GM18907 (cell line): ENCODE measurements at regions not wholly inside any gene's neighbourhood (a gene's known extent, or its start where the extent isn't known, plus 50 kb on each side); places are given as distances from the start of the nearest gene placed in this dataset.

ENCODE experiments used
- ATAC-seq: cut with Tn5 transposase; IDR thresholded peaks from one replicate; pipeline ENCODE4 v1.9.1; 2021; ENCODE audit warnings: mild to moderate bottlenecking, moderate library complexity; ENCODE audit not compliant: unreplicated experiment

DNA sequence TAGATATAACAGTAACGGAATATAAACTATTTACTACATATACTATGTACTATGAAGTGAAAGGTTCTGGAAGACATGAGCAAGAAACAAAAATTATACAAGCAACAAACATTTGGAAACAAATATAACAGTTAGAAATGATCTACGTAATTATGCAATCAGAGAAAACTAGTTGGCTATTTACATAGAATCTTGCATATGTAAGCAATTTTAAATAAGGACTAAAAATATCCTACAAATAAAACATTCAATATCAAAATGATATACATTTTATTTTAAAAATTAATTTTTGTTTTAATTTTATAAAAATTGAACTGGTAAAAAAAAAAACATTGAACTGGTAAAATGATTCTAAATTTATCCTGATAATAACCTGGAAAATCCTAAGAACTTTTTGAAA lies 642.5 kb upstream of the PCDH10 start:
- ATAC-seq = no peak

DNA sequence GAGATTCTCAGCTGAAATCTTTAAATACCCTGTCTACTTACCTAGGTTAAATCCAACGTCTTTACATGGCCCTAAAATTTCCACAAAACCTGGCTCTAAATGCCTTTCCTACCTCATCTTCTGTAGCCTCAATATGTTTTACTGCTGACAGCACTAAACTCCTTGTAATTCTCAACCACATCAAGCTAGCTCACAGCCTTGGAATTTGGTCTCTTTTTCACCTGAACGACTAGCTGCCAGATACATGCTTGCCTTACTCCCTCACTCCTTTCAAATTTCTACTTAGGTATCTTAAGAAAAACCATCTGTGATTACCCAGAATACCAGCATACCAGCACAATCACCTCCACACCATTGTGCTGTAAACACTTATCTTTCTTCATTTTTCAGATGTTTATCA lies 635.6 kb upstream of the PCDH10 start:
- no peak for ATAC-seq

DNA sequence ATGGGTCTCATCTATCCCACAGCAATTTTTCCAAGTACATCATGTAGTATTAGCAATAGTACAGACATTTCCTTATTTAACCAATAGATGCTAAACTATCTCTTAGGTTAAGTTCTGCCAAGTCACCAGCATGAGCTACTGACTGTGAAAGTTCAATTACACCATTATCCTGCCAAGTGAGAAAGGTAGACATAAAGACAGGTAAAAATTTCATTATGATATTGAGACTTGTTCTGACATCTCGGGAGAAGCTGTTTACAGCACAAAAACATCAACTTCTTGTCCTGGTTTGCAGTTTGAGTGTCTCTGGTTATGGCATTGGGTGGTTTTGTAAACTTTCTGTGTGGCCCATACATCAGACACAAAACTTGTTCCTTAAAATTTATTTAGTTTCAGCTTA lies 622.4 kb upstream of the PCDH10 start:
- ATAC-seq = no peak

DNA sequence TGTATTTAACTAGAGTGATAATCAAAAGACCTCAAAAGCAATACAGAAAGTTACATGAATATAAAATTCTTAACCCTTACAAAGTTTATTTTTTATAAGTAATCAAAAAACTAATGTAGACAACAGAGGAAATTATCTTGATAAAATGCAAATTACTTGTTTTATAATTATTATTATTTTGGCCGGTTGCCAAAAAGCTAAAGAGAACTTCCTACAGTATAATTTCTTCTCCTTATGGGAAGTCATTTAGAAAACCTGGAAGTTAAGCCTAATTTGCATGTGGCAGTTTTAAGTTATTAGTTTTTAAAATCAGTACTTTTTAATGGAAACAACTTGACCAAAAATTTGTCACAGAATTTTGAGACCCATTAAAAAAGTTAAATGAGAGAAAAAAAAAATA lies 621.3 kb upstream of the PCDH10 start:
- ATAC-seq = no peak

DNA sequence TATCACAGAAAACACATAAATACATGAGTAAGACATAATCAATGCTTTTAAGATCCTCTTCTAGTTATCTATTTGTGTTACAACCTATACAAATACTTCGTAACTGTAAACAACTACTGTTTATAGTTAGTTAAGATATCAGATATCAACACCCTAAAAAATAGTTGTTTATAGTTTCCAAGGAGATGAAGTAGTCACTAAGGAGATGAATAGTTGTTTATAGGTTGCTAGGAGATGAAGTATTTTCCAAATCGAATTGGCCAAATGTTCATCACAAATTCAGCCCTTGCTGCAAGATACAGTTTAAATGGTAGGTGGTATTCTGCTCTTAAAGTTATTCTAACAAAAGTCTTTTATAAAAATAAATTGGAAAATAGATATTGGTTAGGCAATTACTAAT lies 618.2 kb upstream of the PCDH10 start:
- ATAC-seq = no peak

- no peak for ATAC-seq
Measured at GRCh38 chr4:132540268-132540667, 608.8 kb upstream of the PCDH10 start.

GRCh38 chr4:132540797-132541196 lies 608.3 kb upstream of the PCDH10 start:
- ATAC-seq = no peak

- ATAC-seq = no peak
Measured at GRCh38 chr4:132542228-132542627, 606.9 kb upstream of the PCDH10 start.

DNA sequence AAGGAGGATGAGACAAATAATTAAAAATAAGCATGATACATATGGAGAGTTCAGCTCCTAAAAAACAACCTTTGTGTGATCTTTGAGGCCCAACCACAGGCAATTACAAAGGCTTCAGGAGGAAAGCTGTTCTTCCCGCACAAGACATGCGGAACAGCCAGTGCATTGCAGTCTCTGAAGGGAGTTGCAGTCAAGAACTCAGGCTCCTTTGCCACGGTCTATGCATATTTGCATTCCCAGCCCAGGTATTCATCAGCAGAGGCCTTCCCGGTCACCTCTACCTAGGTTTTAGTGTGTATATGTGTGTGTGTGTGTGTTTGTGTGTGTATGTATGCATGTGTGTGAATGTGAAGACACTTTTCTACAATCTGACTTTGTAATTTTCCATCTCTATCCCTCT lies 600.6 kb upstream of the PCDH10 start:
- ATAC-seq = no peak

DNA sequence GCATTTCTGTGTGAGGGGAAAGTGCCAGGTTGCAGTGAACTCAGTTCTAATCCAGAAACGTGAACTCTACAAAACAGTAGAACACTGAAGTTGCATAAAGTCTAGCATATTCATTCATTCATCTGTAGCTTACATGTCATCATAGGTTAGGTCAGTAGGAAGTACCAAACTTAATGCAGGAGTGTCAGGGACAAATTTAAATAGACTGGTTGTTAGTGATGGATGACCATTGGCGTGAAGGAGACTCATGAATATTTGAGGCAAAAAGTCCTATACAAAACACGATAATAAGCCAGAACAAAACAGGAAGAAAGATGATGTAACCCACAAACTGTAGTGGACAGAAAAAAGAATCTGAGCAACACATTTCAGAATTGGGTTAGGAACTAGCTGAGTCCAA lies 592.8 kb upstream of the PCDH10 start:
- ATAC-seq = no peak

DNA sequence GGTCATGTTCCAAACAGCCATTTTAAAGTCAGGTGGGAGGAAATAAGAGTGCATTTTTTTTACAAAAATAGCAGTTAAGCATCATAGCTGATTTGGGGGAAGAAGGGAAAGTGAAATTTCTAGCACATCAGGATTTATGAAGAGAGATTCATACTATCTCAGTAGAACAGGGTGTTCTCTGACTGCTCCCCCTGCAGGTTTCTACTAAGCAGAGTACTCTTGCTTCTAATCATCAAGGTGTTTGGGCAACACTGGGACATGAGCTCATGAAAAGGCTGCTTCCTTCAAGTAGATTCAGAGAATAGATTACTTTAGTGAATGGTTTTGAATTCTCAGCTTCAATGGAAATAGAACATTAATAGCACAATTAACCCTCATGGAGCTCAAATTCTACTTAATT lies 591.4 kb upstream of the PCDH10 start:
- ATAC-seq = no peak

GRCh38 chr4:132564920-132565319 lies 584.2 kb upstream of the PCDH10 start:
- no peak for ATAC-seq

GRCh38 chr4:132565542-132565941 lies 583.6 kb upstream of the PCDH10 start:
- no peak for ATAC-seq

DNA sequence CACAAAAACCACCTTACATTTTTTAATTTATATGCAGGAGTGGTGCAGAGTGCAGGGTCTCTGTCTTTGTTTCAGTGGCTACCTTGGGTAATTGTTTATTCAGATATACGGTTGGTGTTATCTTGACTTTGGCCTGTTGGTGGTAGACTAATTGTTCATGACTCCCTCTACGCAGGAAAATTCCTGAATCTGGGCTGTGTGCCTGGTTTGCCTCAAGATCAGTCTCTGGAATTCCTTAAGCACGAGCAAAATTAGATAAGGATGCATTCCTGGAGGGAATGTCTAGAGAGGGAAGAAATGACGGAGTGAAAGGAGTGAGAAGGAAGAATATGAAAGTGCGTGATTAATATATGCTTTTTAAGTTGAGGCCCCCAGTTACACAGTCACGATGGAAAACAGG lies 576.9 kb upstream of the PCDH10 start:
- ATAC-seq = no peak

GRCh38 chr4:132587626-132588025 lies 561.5 kb upstream of the PCDH10 start:
- ATAC-seq = no peak

DNA sequence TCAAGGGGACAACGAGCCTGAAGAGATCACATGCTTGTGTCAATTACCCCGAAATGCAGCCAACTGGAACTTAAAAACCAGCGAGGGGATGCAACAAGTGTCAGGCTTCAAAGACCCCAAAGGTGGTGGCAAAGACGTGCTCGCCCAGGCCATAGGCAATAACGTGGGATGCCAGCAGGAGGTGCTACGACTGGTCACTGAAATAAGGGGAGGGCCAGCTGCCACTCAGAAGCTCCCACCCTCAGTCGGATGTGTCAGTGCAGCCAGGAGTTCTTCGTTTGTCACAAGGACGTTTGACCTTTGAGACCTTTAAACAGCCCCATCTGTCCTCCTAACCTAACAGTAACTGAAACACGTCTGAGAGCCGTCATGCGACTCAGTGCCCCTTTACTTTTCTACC lies 556.8 kb upstream of the PCDH10 start:
- no peak for ATAC-seq

DNA sequence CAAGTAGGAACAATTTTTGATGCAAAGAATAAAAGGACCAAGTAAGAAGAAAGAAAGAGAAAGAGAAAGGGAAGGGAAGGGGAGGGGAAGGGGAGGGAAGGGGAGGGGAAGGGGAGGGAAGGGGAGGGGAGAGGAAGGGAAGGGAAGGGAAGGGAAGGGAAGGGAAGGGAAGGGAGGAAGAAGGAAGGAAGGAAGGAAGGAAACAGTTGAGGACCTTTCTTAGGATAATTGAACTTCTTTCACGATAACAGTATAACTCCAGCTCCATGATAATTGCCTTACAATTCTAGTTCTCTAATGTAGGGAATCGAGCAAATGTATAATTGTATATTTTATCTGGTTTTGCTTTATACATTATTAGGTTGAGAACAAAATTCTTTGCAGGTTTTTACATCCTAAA lies 556.2 kb upstream of the PCDH10 start:
- ATAC-seq = no peak

GRCh38 chr4:132593717-132594400 lies 555.2 kb upstream of the PCDH10 start:
- no peak for ATAC-seq

DNA sequence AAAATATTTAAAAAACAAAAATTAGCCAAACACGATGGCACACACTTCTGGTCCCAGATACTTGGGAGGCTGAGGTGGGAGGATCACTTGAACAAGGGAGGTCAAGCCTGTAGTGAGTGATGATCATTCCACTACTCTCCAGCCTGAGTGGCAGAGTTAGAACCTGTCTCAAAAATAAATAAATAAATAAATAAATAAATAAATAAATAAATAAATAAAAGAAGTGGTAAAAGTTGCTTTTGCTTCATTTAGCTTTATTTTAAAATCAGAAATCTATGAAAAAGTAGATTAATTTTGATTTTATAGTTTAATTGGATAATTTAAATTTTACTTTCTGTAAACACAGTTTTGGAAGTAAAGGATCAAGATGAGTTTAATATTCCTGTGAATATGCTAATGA lies 552.9 kb upstream of the PCDH10 start:
- ATAC-seq = no peak

DNA sequence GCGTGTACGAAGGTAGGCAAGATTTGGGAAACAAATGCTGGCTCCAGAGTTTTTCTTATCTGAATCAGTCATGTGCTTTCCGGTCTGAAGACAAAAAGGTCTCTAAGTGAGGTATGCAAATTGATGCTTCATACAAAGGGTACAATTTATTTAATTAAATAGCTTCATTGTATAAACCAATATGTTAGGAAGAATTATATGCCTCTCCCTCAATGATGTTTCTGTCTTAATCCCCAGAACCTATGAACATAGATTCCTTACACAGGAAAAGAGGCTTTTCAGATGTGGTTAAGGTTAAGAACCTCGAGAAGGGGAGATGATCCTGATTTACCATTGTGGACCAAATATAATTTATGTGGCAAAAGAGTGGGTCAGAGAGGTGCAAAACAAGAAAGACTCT lies 543.5 kb upstream of the PCDH10 start:
- ATAC-seq = no peak

GRCh38 chr4:132614682-132615081 lies 534.4 kb upstream of the PCDH10 start:
- ATAC-seq = no peak

- no peak for ATAC-seq
Measured at GRCh38 chr4:132619968-132620367, 529.1 kb upstream of the PCDH10 start.

DNA sequence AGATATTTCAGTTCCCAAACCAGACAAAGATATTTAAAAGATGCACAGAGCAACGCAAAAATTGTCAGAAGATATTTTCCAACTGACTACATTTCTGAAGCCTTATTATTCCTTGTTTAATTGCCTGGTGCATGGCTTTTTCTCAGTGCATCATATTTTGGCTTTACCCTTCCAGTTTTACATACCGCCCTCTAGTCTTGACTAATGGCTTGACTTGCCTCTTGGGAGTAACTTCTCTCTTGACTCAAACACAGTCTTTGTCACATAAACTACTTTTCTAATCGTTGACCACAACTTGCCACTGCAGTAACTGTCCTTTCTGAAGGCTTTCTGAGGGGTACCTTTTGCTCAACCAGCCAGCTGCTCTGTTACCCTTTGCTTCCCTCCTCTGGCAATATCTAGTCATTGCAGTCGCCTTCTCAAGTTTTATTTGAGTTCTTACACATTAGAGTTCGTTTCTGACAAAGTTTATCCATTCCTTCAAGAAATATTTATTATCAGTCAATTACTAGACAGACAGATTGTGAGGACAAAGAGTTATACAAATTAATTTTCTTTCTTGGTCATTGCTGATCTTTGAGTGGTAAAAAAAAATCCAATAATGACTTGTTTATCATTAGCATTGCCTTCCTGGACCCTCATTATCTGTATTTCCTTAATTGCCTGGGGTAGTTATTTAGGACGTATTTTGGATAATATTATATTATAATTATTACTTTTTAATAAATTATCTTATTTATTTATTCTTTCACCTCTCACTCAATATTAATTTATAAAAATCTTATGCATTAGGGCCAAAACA lies 506.9 kb upstream of the PCDH10 start:
- peak; percentile 69 for ATAC-seq
